SK-N-SH (cell line): ENCODE measurements at regions not wholly inside any gene's neighbourhood (a gene's known extent, or its start where the extent isn't known, plus 50 kb on each side); places are given as distances from the start of the nearest gene placed in this dataset.

Source experiments
- CTCF ChIP-seq: fragments of 200-600 bp; sonication (generic); IDR thresholded peaks from 2 replicates; pipeline ENCODE4 v1.6.1; 2017; ENCODE audit warnings: antibody characterized with exemption, mild to moderate bottlenecking, moderate library complexity
- EZH2phosphoT487 ChIP-seq: fragments of 200-600 bp; sonication (generic); IDR thresholded peaks from 2 replicates; pipeline ENCODE4 v1.6.1; 2017; ENCODE audit warnings: low read depth, mixed run types, mild to moderate bottlenecking, antibody characterized with exemption, moderate library complexity, borderline replicate concordance
- FOXJ3 ChIP-seq: sonication (generic); formaldehyde crosslinking; IDR thresholded peaks from 2 replicates; pipeline ENCODE4 v1.5.1; 2020; ENCODE audit warnings: mild to moderate bottlenecking, missing genetic modification reagents
- GABPA ChIP-seq: IDR thresholded peaks from 2 replicates; pipeline ENCODE4 v1.4.0; 2012; ENCODE audit warnings: low read depth, mild to moderate bottlenecking
- IRF3 ChIP-seq: fragments of 150-350 bp; IDR thresholded peaks from 2 replicates; pipeline ENCODE4 v1.6.1; 2016; ENCODE audit warnings: mild to moderate bottlenecking, low read depth, low read length
- POLR2AphosphoS5 ChIP-seq: IDR thresholded peaks from 2 replicates; pipeline ENCODE4 v1.6.1; 2012; ENCODE audit warnings: low read depth, low read length
- RAD21 ChIP-seq: IDR thresholded peaks from 2 replicates; pipeline ENCODE4 v1.6.1; 2012; ENCODE audit warnings: mild to moderate bottlenecking, low read length
- TCF12 ChIP-seq: IDR thresholded peaks from 2 replicates; pipeline ENCODE4 v1.4.0; 2012
- TEAD4 ChIP-seq: IDR thresholded peaks from 2 replicates; pipeline ENCODE4 v1.4.0; 2012; ENCODE audit warnings: mild to moderate bottlenecking, borderline replicate concordance; ENCODE audit not compliant: insufficient read depth
- USF2 ChIP-seq: fragments of 150-350 bp; IDR thresholded peaks from 2 replicates; pipeline ENCODE4 v1.6.1; 2017; ENCODE audit warnings: antibody characterized with exemption, low read length, low read depth, borderline replicate concordance
- YY1 ChIP-seq: IDR thresholded peaks from 2 replicates; pipeline ENCODE4 v1.4.0; 2012; ENCODE audit warnings: low read depth, mild to moderate bottlenecking
- ZBTB33 ChIP-seq: IDR thresholded peaks from 2 replicates; pipeline ENCODE4 v1.4.0; 2012; ENCODE audit warnings: low read depth, borderline replicate concordance

GRCh38 chr6:130575557-130575956 lies 209.7 kb downstream of the TMEM200A start:
- no peak for TF ChIP-seq EZH2phosphoT487
- TF ChIP-seq CTCF = no peak
- no peak for TF ChIP-seq POLR2AphosphoS5
- TF ChIP-seq FOXJ3 (CRISPR knock-in tag) = no peak
- TF ChIP-seq IRF3 = no peak
- TF ChIP-seq GABPA = no peak
- no peak for TF ChIP-seq ZBTB33
- TF ChIP-seq TCF12 = no peak
- no peak for TF ChIP-seq USF2
- no peak for TF ChIP-seq RAD21
- no peak for TF ChIP-seq TEAD4
- no peak for TF ChIP-seq YY1
